IMR-90 (cell line): ENCODE measurements at regions not wholly inside any gene's neighbourhood (a gene's known extent, or its start where the extent isn't known, plus 50 kb on each side); places are given as distances from the start of the nearest gene placed in this dataset.

ENCODE experiments used
- CEBPB ChIP-seq: IDR thresholded peaks from 2 replicates; pipeline ENCODE4 v1.6.1; 2012; ENCODE audit warnings: low read depth, low read length, improper control_type of control experiment
- ELK1 ChIP-seq: fragments of 150-350 bp; IDR thresholded peaks from 2 replicates; pipeline ENCODE4 v1.6.1; 2016; ENCODE audit warnings: low read depth, mild to moderate bottlenecking, low read length, moderate library complexity, borderline replicate concordance

DNA sequence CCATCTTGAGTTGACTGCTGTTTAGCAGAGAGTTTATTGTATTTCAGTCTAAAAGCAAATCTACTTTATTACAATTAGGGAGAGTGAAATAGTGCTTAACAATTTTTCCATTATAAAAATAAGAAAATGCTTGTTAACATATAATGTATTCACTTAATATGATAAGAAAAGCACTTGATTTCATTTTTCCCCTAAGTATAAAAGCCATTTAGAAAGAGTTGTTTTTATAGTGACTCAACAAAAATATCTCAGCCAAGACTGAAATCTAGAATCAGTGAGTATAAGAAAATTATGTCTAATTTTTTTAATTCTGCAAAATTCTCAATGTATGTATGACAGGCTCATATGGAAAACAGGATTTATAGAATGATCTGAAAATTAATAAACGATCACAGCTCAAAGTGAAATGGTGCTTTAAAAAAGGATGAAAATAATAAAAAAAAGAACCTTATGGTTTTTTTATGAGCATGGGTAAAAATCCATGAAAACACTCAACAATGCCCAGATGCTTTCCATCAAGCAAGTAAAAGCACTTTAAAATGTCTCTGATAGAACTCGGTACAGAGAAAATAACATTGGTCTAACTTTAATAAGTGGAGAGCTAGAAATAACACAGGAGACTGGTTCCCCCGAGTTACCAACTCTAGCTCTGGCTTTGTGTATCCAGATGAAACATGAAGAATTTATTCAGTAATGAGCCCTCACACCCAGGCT is 1057.8 kb upstream of the WWC1 start:
- TF ChIP-seq ELK1 (no peak), CEBPB (no peak)
